NCI-H748 (cell line): ENCODE measurements at regions not wholly inside any gene's neighbourhood (a gene's known extent, or its start where the extent isn't known, plus 50 kb on each side); places are given as distances from the start of the nearest gene placed in this dataset.
"Not testable (repeated sequence)": the region's sequence is repeated elsewhere in the genome, so short reads cannot be mapped to it uniquely, and the experiment has no call there.

Source experiments
- DNase-seq: peaks from one replicate; lab custom pipeline; 2025; ENCODE audit not compliant: unreplicated experiment; lab: John Stamatoyannopoulos, UW

GRCh38 chr14:101254805-101255764, 306.2 kb upstream of the DIO3 start:
- no peak for DNase-seq

GRCh38 chr14:101255765-101256125, 305.6 kb upstream of the DIO3 start:
- DNase-seq = no peak

DNA sequence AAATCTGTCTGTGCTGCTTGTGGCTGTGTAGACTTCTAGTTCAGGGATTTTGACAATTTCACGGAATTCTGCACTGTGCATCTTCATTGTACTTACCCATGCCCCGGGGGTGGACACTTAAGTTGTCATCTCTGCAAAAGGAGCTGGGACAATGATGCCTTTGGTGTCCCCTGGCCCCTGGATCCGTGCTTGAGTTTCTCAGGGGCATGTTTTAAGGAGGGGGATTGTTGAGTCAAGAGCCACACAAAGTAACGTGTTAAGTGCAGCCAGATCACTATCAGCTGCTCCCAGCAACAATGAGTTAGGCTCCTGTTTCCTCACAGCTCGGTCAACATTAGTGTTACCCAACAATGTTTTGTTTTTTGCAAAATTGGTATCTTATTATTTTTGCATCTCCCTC, 305.0 kb upstream of the DIO3 start:
- no peak for DNase-seq

GRCh38 chr14:101257551-101257950, 303.7 kb upstream of the DIO3 start:
- no peak for DNase-seq

GRCh38 chr14:101259748-101260147, 301.5 kb upstream of the DIO3 start:
- no peak for DNase-seq

- not testable (repeated sequence) for DNase-seq
Observed at GRCh38 chr14:101266441-101266840, 294.9 kb upstream of the DIO3 start.

- no peak for DNase-seq
Observed at GRCh38 chr14:101273091-101273490, 288.2 kb upstream of the DIO3 start.

GRCh38 chr14:101276309-101277091, 284.8 kb upstream of the DIO3 start:
- no peak for DNase-seq

DNA sequence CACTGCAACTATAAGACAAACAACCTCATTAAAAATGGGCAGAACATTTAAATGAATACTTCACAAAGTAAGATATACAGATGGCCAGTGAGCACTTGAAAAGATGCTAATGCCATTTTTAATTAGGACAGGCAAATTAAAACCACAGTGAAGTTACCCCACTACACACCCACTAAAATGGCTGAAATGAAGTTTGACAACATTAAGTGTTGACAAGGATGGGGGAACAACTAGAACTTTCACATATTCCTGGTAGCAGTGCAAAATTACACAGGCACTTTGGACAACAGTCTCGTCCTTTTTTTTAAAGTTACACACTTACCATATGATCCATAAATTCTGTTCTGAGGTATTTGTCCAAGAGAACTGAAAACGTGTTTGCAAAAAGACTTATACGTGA, 278.9 kb upstream of the DIO3 start:
- DNase-seq = no peak

- DNase-seq = no peak
Observed at GRCh38 chr14:101284711-101285110, 276.6 kb upstream of the DIO3 start.

DNA sequence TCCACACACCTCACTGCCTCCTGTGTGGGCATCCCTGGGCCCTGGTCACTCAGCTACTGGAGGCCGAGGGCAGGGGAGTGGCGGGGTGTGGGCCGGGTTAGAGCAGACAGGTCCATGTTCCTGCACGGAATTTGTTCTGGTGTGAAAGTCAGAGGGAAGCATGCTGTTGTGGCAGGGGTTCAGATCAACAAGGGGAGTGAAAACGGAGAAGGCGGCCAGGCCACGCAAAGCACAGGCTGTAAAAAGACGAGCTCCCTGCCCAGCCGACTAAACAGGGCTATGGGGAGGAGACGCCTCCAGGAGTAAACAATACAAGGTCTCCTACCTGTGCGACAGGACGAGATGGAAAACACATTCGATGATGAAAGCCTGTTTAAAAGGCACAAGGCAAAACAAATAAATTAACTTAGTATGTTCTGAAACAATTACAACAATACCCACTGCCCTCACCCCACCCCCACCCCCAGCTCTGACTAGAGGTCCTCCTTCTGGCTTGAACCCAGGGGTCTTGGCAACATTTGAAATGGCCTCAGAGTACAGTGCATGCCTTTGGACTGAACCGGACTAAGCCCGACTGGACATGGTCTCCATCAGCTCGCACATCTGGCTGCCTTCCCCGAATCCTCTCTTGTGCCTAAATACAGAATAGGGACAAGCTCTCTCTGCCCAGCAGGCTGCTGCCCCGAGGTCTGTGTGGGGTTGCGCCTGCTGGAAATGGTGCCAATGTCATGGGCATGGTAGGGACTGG, 274.9 kb upstream of the DIO3 start:
- peak; percentile 5 for DNase-seq

DNA sequence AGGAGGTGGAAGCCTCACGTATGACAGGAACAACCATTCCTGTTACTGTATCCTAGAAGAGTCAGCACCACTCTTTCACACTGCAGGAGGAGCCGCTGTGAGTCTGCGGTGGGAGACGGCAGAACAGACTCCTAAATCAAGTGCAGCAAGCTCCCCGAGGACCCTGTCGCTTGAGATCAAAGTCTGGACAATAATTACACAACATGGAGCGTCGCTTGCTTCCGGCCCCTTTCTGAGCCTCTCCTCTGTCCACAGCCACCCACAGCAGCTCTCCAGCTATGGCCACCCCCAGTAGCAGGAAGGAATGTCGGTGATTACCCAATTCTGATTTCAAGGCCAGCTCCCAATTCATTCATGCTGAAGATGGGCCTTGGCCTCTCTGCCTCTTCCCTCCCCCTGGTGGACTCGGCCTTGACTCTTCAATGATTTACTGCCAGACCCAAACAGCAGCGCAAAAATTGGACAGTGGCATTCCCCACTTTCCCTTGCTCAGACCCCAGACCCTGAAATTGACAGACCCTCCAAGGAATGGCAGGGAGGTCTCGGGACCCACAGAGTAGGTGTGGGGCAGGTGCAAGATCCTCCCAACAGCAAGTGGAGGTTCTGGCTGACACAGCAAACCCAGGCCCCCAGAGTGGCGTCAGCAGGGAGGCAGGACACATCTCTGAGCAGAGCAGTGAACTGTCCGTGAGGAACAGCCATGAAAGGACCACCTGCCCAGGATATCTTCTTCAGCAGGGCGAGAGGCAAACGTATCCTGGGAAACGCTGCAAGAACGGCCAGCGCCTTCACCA, 272.7 kb upstream of the DIO3 start:
- no peak for DNase-seq

DNA sequence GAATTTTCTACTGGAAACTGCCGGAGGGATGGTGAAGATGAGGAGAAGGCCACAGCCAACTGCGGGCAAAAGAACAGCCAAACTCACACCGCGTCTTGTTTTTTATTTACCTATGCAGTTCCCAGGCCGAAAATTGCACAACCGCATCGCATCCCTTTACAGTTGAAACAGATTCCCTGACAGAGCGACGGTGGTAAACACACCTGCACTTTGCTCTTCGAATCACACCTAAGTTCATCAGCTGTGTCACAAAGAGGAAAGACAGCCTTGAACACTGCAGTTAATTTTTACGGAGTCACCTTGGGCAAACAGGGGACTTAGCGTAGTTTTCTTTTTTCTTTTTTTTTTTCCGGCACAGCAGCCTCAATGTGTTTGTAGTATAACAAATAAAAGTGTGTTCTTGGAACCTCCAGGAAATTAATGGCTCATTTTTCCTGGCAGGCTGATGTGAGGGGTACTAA, 272.0 kb upstream of the DIO3 start:
- DNase-seq = no peak

GRCh38 chr14:101289911-101290310, 271.4 kb upstream of the DIO3 start:
- no peak for DNase-seq

- DNase-seq = peak; percentile 22
Observed at GRCh38 chr14:101290611-101291010, 270.7 kb upstream of the DIO3 start.

DNA sequence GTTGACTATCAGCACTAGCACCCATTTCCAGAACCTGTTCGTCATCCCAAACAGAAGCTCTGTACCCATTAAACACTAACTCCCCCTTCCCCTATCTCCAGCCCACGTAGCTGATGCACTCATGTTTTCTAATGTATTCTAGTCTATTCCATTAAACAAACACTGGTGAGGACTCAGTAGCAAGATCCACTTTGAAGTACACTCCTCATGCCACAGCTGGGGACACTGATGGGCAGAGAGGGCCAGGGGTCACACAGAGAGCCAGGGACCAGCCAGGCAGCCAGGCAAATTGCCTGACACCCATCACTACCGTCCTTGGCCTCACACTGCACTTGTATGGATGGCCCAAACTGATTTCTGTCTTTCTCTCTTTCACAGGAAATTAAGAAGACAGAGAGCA, 269.9 kb upstream of the DIO3 start:
- DNase-seq = no peak

DNA sequence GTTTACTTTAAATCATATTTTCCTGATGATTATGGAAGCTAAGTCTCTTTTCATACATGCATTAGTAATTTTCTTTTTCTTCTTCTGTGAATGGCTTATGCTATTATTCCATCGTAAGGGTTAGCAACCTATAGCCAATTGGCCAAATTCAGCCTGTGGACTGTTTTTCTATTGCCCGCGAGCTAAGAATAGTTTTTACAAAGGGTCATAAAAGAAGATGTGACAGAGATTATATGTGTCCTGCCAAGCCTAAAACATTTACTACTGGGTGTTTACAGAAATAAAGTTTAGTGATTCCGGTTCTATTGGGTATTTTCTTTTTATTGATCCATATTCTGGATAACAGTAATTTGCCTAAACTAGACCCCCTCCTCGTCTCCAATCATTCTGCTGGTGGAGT, 268.8 kb upstream of the DIO3 start:
- no peak for DNase-seq

DNA sequence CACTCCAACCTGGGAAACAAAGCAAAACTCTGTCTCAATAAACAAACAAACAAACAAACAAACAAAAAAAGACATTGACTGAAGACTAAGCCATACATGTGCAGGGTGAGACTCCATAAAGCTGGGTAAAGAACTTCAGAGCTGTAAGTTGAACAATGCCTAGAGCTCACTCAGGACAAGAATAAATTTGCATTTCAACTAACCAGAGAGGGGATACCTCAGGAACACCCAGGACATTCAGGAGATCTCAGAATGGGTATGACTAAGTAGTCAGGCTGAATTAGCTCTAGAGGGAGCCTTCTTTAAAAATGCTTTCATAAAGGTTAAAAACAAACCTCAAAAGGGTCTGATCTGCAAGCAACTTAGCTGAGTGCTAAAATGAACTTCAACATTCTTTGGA, 267.7 kb upstream of the DIO3 start:
- no peak for DNase-seq

DNA sequence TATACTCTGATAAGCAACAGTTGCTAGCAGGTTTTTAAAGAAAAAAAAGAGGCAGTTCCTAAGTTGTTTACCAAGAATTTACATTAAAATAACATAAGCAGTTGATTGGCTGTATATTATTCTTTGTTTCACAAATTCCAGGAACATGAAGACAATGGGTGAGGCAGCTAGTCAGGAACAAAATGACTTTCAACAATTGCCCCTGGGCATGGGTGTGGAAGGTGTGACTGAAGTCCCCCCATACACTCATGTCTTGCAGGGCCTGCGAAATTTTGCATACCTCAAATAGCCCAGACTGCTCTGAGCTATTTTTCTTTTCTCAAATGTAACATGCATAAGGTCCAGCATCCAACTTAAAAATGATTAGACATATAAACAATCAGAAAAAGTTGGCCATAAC, 267.2 kb upstream of the DIO3 start:
- no peak for DNase-seq

GRCh38 chr14:101299781-101300180, 261.5 kb upstream of the DIO3 start:
- DNase-seq = not testable (repeated sequence)

GRCh38 chr14:101301011-101301410, 260.3 kb upstream of the DIO3 start:
- no peak for DNase-seq
